Neural progenitor cell (in vitro differentiated cells): ENCODE measurements at regions not wholly inside any gene's neighbourhood (a gene's known extent, or its start where the extent isn't known, plus 50 kb on each side); places are given as distances from the start of the nearest gene placed in this dataset.

Source experiments
- EZH2 ChIP-seq: fragments of 200-600 bp; sonication (generic); IDR thresholded peaks from 2 replicates; pipeline ENCODE4 v1.6.1; 2017; ENCODE audit warnings: antibody characterized with exemption, mild to moderate bottlenecking, moderate library complexity
- TF ChIP-seq, protein P1 (sequence below): fragments of 200-600 bp; sonication (generic); IDR thresholded peaks from 2 replicates; pipeline ENCODE4 v1.5.1; 2017; ENCODE audit warnings: antibody characterized with exemption, mild to moderate bottlenecking

DNA sequence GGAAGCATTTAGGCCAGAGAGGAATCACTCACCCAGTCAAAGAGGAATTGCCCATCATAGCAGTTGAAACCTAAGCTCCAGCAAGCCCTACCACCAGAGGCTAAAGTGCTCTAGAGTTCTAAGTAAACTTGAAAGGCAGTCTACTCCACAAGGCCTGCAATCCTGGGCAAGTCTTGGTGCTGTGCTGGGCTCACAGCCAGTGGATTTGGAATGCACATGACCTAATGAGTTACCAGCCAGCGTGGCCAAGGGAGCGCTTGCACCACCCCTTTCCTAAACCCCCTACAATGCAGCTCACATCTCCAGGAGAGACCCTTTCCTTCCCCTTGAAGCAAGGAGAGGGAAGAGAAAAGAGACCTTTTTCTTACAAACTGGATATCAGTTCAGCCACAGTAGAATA lies 445.7 kb downstream of the GASK1B start:
- TF ChIP-seq, protein P1, sequence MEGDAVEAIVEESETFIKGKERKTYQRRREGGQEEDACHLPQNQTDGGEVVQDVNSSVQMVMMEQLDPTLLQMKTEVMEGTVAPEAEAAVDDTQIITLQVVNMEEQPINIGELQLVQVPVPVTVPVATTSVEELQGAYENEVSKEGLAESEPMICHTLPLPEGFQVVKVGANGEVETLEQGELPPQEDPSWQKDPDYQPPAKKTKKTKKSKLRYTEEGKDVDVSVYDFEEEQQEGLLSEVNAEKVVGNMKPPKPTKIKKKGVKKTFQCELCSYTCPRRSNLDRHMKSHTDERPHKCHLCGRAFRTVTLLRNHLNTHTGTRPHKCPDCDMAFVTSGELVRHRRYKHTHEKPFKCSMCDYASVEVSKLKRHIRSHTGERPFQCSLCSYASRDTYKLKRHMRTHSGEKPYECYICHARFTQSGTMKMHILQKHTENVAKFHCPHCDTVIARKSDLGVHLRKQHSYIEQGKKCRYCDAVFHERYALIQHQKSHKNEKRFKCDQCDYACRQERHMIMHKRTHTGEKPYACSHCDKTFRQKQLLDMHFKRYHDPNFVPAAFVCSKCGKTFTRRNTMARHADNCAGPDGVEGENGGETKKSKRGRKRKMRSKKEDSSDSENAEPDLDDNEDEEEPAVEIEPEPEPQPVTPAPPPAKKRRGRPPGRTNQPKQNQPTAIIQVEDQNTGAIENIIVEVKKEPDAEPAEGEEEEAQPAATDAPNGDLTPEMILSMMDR = no peak
- TF ChIP-seq EZH2 = no peak
